ENCODE measurements at regions not wholly inside any gene's neighbourhood (a gene's known extent, or its start where the extent isn't known, plus 50 kb on each side); places are given as distances from the start of the nearest gene placed in this dataset.

DNA sequence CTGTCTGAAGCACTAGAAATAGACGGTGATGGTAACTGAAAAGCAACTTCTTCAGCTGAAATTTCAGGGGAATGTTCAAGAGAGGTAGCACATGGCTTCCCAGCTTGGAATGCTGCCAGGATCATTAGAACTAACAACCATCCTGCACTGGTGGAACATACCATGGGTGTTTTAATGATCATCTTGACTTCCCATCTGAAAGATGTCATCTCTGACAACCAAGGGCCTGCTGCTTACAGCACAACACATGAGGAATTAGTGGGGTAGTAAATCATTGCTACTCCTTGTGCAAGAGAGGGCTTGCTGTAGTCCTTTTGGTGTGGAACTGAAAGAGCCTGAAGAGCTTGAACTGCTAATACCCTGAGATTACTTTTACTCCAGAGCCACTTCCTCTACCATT lies 853.7 kb downstream of the MCTP2 start:
- no peak for DNase-seq (ENCODE audit: low read depth)

DNA sequence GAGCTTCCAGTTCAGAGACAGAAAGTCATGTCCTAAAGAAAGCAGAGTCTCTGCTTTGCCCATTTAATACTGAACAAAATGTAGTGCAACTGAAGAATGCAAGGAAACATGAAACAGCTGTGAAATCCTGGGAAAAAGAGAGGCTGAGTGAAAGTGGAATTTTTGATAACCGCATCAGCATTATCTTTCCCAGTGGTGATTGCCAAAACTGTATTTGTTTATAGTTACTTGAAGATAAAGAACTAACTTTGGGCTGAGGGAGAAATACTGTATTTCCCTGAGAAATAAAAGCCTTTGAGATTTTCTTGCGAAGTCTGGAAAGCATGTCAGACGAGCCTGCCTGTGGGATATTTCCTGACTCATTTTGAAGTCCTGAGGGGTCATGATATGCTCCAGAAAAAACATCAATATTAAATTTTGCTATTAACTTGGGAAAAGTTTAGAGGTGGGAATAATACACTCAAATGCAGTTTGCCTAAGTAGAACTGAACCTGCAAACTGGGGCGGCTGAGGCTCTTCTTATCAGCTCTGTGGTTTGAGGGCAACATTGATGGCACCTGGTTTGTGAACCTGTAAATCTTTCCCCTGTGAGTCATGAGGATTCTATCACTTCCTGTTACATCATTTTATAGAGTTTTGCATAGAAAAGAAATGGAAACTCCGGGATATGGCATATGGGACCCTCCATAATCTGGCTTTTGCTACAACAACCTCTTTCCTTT lies 855.3 kb downstream of the MCTP2 start:
- no peak for DNase-seq (ENCODE audit: low read depth)

DNA sequence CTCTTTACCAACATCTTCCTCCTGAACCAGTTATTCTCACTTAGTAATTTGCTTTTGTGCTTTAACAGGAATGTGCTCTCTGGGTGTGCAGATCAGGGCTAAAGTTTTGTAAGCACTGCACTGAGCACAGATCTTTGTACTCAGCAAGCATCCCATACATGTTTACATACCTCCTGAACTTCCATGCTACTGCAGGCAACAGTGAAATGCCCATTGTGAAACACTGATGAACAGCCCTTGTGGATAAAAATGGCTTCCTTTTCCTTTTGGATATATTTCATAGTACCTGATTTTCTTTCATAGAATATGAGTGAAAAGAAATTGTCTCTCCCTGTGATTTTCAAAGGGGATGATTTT lies 855.9 kb downstream of the MCTP2 start:
- no peak for DNase-seq (ENCODE audit: low read depth)

DNA sequence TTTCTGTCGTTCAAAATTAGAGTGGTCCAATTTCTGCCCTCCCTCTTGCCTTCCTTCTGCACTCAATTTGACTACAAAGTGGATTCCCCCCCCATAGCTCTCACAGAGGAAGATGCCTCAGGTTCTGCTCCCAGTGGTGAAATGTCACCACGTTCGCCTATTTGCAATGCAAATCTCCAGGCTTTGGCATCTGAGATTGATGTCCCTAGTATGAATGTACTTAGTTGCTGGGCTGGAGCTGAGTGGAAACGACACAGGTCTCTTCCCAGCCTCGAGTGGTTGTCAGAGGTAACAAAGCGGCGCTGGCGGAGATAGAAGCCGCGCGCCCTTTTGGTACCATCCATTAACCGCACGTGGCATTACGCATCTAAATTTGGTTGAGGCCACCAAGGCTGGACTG lies 860.1 kb downstream of the MCTP2 start:
- DNase-seq (ENCODE audit: low read depth), result no peak

DNA sequence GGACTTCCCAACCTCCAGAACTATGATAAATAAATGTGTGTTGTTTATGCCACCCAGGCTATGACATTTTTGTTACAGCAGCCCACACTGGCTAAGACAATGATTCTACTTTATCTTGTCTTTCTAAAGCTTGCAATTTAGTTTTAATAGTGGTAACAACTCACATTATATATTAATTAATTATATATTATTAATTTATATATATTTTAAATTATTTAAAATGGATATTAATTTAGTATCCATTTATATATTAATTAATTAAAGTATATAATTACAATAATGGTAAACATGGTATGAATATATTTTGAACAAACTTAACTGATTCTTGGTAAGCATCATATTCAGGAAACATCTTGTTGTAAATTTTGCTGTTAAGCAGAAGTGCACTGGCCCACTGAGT lies 863.9 kb downstream of the MCTP2 start:
- no peak for DNase-seq (ENCODE audit: low read depth)

DNA sequence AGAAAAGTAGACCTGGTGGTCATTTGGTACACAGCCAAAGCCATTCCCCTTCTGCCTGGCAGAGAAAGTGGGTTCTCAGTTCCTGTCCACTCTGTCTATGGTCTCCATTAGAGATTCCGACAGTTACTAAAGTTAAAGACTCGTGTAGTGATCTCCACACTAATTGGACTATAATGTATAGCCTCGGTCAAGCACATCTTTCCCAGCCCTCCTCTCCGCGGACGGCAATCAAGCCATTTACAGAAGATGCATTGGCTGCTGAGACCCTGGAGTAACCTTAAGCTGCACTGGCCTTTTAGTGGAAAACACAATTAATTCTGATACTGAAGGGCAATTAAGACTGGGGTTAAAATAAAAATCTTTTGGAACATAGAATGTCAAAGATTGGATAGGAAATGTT lies 865.3 kb downstream of the MCTP2 start:
- DNase-seq (ENCODE audit: low read depth), result no peak

DNA sequence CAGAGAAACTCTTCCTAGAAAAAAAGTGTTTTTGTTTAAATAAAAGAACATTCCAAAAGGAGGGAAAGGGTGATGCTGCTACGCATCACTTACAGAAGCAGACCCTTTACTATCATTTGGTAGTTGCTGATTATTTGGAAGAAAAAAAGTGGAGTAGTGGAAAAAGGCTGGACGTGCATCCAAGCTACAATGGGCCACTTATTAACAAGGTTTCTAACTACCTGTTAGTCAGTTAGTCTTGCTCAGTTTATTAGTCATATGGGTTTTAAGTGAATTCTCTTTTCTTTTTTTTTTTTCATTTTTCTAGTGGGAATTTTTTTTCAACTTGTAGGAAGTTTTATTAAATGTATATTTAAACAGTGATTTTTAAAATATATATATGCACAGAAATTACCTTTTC lies 866.0 kb downstream of the MCTP2 start:
- DNase-seq (ENCODE audit: low read depth), result no peak

DNA sequence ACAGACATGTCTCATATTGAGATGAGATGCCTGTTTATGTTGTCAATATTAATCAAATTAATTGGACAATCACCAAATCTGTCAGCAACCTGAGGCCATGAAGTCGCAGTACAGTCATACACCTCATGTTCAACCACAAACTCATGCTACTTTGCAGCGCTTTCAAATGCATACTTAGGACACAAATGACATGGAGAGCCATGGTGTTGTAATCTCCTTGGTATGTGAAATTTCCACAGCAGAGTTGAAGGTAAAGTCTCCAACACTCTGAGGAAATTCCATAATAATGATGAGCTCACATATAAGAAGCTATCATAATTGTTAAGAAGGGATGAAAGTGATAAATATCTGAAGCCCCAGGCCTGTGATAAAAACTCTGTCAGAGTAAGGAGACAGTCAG lies 873.9 kb downstream of the MCTP2 start:
- DNase-seq (ENCODE audit: low read depth), result no peak

DNA sequence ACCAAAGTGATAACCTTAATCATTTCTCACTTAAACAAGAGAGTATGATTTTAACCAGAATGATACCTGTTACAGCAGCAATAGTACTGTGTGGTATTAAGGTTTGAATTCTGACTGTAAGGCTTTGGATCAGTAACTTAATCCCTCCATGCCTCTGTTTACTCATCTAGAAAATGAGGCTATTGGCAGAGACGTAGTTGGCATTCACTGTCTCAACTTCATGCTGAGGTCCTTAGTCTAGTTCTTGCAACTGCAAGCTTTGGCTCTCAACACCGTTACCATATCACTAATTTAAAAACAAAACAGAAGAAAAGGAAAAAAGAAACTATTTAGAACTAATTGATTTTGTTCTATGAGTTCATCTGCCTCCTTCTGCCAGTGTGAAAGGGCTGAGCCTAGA lies 875.4 kb downstream of the MCTP2 start:
- DNase-seq (ENCODE audit: low read depth), result no peak

DNA sequence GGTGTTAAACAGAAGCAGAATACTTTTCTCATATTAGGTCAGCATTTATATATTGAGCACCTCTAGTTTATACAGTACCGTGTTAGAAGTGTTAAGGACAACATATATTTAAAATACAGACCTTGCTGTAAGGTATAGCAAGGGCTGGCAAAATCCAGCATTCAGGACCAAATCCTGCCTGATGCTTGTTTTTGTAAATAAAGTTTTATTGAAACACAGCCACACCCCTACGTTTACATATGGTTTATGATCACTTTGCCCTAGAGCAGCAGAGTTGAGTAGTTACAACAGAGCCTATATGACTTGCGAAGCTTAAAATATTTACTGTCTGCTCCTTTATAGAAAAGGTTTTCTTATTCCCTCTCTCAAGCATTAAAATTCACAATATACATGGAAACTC lies 877.3 kb downstream of the MCTP2 start:
- DNase-seq (ENCODE audit: low read depth), result no peak

DNA sequence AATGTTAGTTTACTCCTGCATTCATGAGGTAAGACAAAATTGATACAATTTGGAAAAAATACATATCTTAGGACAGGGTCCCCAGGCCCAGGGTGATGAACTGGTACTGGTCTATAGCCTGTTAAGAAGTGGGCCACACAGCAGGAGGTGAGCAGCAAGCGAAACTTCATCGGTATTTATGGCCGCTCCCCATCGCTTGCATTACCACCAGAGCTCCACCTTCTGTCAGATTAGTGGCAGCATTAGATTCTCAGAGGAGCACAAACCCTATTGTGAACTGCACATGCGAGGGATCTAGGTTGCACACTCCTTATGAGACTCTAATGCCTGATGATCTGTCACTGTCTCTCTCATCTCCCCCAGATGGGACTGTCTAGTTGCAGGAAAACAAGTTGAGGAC lies 880.6 kb downstream of the MCTP2 start:
- DNase-seq (ENCODE audit: low read depth), result no peak

DNA sequence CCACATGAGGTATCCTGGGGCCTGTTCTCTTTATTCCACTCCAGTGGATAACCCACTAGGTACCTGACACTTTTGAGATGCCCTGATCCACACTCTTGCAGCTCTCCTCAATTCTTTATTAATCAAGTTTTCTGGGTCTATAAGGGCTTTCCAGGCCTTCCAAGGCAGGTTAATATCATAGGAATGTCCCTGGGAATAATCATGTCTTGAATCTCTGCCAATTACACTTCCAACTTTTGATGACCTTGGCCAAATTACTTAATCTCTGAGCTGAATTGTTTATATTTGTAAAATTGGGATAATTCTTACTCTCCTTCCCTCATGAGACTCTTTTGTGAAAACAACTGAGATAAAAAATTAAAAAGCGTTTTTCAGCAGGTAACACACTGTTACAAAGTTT lies 881.7 kb downstream of the MCTP2 start:
- DNase-seq (ENCODE audit: low read depth), result no peak

DNA sequence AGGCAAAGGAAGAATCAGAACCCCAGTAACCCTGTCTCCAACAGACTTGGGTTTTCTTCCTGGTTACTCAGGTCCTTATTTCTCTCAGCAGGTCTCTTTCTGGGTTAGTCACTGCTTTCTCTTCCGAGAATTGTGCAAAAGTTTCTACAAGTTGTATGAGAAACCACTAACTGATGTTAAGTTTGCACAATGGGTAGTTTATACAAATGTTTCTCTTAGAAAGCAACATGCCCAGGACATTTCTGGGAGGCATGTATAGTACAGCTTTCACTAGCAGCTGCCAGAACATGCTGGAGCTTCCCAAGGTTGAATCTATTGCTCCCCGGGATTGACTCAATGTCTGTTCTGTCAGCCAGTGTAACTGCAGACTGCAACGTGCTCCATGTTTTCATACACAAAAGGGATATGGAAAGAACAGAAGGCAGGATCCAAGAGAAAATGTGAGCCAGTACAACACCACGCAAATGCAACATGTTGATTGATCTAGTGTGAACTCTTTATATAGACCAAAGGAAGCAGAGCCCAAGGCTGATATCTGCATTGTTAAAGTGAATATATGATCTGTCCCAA lies 887.8 kb downstream of the MCTP2 start:
- DNase-seq (ENCODE audit: low read depth), result no peak

DNA sequence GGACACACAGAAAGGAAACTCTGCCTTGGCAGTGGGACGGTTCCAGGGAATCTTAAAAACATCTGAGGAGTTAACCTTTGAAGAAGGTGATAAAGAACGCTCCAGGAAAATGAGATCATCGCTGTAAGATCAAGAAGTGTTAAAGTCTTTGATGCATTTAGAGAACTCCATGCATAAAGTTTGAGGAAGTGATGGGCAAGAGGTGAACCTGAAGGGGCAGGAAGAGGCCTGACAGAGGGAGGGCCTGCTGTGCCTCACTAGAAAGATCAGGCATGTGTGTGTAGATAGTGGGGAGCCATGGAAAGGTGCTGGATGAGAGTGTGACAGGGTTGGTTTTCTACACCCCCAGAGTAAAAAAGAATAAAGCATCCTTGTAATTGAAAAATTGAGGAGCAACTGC lies 889.2 kb downstream of the MCTP2 start:
- DNase-seq (ENCODE audit: low read depth), result no peak

DNA sequence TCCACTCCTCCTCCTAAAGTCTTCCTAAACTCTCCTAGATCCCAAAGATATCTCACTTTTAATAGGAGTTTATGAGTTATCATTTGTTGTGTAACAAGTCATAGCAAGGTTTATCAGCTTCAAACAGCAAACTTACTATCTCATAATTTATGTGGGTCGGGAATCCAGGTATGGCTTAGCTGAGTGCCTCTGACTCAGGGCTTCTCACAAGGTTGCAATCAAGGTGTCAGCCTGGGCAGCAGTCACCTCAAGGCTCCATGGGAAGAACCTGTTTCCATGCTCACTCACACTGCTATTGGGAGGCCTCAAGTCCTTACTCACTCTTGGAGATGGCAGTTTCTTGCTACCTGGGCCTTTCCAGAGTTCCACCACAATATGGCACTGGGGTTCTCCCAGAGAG lies 889.8 kb downstream of the MCTP2 start:
- no peak for DNase-seq (ENCODE audit: low read depth)

DNA sequence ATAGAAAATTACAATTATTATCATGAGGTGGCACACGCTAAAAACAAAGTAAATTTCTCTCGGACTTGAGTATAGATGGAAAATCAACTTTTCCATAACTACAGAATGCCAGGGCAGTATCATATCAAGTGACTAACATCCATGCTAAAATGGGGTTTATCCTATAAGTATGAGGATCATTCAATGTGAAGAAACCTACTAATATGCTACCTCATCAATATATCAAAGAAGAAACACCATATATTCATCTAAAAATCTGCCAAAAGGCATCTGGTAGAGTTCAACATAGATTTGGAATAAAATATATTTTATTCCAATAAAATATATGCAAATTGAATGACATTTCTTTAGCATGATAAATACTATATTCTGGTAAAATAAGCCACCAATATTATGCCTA lies 894.4 kb downstream of the MCTP2 start:
- DNase-seq (ENCODE audit: low read depth), result no peak

DNA sequence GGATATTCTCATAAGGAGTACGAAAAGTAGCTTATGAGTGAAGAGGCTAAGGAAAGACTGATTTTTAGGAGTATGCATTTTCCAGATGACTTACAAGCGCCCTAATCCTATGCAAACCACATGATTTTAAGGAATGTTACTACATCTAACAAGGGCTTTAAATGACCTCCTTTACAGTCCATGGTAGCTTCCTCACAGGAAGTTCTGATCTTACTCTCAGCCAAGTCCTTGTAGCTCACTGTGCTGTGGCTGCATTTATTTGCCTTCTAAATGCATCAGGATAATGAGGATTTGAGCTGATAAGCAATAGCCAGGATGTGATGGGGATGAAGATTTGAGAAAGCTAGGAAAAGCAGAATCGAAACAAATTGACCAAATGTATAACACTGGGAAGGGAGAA lies 896.0 kb downstream of the MCTP2 start:
- no peak for DNase-seq (ENCODE audit: low read depth)

DNA sequence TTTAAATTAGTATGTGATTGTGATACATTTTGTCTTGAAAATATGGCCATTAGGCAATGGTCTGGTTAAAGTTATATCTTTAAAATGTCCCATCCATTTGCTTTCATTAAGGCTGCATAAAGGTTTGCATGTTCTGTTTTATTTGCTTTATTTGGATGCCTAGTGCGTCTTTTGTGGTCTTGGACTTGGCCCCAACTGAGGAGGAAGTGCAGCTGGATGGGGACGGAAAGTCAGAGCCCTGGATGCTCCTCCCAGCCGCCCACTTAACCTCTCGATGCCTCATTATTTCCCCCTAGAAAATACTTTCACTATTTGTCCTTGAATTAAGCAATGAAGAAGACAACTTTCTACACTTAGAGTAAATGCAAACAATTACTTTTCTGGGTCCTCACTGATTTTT lies 898.2 kb downstream of the MCTP2 start:
- no peak for DNase-seq (ENCODE audit: low read depth)

DNA sequence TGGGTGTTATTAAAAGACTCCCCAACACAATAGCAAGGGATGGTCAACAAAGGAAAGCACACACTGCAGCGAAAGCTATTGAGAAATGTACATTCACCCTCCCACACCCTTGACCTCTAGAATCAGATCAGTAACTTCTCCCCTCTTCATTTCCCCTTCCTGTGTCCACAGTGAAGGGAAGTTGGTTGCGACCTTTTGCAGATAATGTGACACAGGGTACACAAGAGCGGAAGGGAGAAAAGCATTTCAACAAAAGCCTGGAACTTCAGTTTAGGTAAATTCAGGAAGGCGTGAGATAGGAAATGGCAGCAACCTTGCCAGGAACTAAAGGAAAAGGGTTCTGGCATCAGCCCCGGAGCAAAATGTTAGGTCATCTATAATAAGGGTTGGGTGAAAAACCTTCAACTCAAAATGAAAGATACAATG lies 899.8 kb downstream of the MCTP2 start:
- DNase-seq (ENCODE audit: low read depth), result no peak

DNA sequence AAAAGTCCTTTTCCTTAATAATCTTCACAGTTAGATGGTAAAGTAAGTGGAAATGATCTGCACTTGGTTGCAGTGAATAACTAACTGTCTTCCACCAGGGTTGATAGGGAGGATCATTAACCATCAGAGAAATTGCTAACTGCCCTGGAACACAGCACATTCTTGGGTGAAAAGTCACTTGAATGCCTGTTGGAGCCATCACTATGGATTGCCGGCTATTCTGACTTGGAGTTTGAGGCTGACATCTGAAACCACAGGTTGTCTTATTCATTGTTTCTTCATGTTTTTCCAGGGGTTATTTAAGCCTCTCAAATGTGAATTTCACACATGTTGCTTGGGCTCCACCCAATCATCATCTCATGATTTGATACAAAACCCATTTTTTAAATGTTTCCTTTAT lies 901.4 kb downstream of the MCTP2 start:
- peak; percentile 70 for DNase-seq (ENCODE audit: low read depth)

DNA sequence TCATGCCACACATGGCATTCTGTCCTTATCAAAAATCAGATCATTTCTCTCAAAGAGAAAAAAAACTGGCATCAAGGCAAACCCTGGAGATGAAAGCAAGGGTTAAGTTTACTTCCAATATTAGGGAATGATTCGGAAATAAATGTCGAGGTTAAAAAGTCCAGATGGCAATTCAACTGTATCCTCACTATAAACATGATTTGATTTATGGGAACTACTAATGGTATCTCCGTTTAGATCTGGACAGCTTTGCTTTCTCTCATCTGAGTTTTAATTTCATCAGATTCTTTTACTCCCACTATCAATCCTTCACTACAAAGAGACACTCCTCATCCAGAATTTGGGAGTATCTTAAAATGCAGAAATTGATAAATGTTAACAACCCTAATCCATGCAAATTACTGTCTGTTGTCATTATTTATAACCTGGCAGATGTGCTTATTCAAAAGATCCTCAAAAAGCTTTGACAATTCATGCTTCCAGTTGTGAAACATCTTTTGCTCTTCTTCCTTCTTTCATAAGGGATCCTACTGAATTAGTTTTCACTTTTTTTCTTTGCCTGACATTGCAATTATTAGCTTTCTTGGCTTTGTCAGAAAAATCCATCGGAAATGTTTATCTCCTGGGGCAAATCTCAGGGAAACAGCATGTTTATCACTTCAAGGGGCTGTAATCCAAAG lies 903.2 kb downstream of the MCTP2 start:
- DNase-seq (ENCODE audit: low read depth), result peak; percentile 48

DNA sequence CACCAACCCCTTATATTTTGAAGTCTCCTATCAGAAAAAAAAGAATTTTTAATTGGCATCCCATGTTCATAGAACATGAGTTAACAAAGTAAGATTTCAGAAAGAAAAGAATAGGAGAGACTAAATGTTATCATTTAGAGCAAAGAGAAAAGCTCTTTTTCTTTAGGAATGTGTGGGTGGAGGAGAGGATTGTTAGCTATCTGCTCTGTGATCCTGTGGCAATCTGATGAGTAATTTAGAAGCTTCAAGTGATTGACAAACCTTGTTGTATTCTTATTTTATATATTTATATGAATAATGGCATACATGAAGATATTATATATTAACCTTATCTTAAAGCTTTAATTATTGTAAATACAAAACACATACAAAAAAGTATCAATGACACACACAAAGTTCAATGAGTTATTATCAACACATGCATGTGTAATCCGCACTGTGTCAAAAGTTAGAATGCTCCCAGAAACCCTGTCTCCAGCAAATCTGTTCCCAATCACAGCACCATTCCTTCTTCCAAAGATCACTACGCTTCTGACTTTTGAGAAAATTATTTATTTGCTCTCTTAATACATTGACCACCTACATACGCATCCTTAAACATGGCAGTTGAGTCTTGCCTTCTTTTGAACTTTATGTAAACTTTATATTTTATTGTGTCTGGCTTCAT lies 907.4 kb downstream of the MCTP2 start:
- DNase-seq (ENCODE audit: low read depth), result no peak

DNA sequence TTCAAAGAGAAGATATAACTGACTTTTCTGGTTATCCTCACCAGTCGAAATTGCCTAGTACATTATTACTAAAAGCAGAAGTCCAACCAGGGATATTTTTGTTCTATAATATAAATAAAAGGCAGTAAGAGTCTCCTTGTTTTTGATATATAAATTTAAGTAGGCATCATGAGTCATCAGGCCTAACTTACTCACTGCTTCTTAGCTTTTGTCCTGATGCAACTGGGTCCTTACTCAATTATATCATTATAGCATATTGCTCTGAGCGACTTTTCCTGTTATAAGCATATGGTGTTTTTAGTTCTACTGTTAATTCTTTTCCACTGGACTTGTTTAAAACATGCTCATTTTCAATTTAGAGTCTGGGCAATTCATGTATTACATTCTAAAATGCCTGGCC lies 910.1 kb downstream of the MCTP2 start:
- no peak for DNase-seq (ENCODE audit: low read depth)
